ENCODE measurements at regions not wholly inside any gene's neighbourhood (a gene's known extent, or its start where the extent isn't known, plus 50 kb on each side); places are given as distances from the start of the nearest gene placed in this dataset.

DNA sequence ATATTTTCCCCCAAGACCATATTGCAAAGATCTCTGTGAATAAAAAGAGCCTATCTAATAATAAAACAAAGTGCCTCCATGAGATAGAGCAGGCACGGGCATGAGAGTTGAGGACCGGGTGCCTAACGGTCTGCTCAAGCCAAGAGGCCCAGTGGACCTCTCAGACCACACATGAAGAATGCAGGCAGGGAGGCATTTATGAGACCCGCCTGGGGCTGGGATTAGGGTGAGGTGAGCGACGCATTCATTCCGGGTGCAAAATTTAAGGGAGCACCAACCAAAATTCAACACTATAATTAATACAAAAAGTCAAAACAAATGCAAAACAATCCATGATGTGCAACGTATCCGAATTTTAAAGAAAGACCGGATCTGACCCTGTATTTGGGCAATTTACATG, 108.5 kb downstream of the MAF start:
- TF ChIP-seq, protein P1, sequence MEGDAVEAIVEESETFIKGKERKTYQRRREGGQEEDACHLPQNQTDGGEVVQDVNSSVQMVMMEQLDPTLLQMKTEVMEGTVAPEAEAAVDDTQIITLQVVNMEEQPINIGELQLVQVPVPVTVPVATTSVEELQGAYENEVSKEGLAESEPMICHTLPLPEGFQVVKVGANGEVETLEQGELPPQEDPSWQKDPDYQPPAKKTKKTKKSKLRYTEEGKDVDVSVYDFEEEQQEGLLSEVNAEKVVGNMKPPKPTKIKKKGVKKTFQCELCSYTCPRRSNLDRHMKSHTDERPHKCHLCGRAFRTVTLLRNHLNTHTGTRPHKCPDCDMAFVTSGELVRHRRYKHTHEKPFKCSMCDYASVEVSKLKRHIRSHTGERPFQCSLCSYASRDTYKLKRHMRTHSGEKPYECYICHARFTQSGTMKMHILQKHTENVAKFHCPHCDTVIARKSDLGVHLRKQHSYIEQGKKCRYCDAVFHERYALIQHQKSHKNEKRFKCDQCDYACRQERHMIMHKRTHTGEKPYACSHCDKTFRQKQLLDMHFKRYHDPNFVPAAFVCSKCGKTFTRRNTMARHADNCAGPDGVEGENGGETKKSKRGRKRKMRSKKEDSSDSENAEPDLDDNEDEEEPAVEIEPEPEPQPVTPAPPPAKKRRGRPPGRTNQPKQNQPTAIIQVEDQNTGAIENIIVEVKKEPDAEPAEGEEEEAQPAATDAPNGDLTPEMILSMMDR (IDR thresholded peaks at IDR 0.05; ENCODE audit: control extremely low read depth, extremely low read depth), result no peak
- Histone ChIP-seq H3K27me3 (ENCODE audit: control insufficient read depth in 3 of 3, insufficient read depth in 3 of 3, low read length in 2 of 3) (no peaks in the 10 kb centered on the region), H3K36me3 (ENCODE audit: control insufficient read depth in 4 of 4, insufficient read depth in 4 of 4, low read length in 4 of 4) (no peaks in the 10 kb centered on the region), H3K4me1 (ENCODE audit: control insufficient read depth in 5 of 5, insufficient read depth in 5 of 5, low read length in 5 of 5) (no peaks in the 10 kb centered on the region), H3K4me3 (no peak overlapping the region), H3K9me3 (ENCODE audit: control insufficient read depth in 4 of 4, insufficient read depth in 3 of 4, low read length in 3 of 4) (peaks cover 0 to 3% (median under 1%) of the 10 kb centered on the region in 4 donors), H3K9ac (ENCODE audit: insufficient read depth in 1 of 2, low read length in 2 of 2) (no peak overlapping the region), H3K27ac (ENCODE audit: low read depth in 1 of 2, low read length in 1 of 2) (no peak overlapping the region)
- 84 to 85% methylated on average over 10 of the region's 10 CpGs for WGBS, 2 donors
- no peak for DNase-seq
- no peak for ATAC-seq (ENCODE audit: insufficient read depth, low FRiP score)

DNA sequence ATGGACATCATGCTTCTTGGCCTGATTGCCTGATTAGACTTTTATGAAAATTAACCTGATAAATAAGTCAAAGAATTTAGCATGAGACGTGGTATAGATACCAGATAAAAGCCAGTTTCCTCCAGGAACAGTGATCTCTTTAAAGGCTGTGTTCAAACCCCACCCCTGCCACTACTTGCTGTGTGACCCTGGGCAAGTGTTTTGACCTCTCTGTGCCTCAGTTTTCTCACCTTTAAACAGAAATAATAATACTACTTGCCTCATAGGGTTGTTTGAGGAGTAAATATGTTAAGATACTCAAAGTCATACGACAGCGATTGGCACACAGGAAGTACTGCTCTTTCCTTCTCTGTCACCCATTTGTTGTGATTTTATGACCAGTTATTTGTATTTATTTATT, 115.5 kb downstream of the MAF start:
- 78 to 81% methylated on average over 3 of the region's 3 CpGs for WGBS, 2 donors
- Histone ChIP-seq H3K9ac (ENCODE audit: insufficient read depth in 1 of 2, low read length in 2 of 2) (no peak overlapping the region), H3K27ac (ENCODE audit: low read depth in 1 of 2, low read length in 1 of 2) (no peak overlapping the region), H3K27me3 (ENCODE audit: control insufficient read depth in 3 of 3, insufficient read depth in 3 of 3, low read length in 2 of 3) (no peaks in the 10 kb centered on the region), H3K9me3 (ENCODE audit: control insufficient read depth in 4 of 4, insufficient read depth in 3 of 4, low read length in 3 of 4) (no peaks in the 10 kb centered on the region), H3K36me3 (ENCODE audit: control insufficient read depth in 4 of 4, insufficient read depth in 4 of 4, low read length in 4 of 4) (no peaks in the 10 kb centered on the region), H3K4me1 (ENCODE audit: control insufficient read depth in 5 of 5, insufficient read depth in 5 of 5, low read length in 5 of 5) (peaks cover 0 to 4% (median 0%) of the 10 kb centered on the region in 5 donors), H3K4me3 (no peak overlapping the region)
- no peak for DNase-seq
- TF ChIP-seq, protein P1 (IDR thresholded peaks at IDR 0.05; ENCODE audit: control extremely low read depth, extremely low read depth), result no peak
- ATAC-seq (ENCODE audit: insufficient read depth, low FRiP score), result no peak

DNA sequence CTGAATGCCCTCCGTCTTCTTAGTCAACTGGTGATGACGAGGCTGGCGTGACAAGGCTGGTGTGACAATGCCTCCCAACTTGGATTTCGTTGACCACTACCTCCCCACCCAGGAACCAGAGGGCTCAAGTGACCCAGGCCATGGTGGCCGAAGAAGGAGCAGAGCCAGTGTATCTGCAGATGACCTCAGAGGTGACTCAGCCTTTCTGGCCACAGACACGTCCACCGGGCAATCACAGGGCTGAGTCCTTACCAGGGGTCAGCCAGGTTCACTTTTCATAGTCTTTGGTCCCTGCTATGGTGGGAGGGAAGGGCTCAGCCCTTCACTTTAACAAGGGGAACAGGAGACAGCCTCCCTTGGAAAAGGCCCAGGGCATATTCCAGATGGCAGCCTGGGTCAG, 116.3 kb downstream of the MAF start:
- TF ChIP-seq, protein P1 (IDR thresholded peaks at IDR 0.05; ENCODE audit: control extremely low read depth, extremely low read depth), result no peak
- 88 to 92% methylated on average over 7 of the region's 7 CpGs for WGBS, 2 donors
- DNase-seq (no peak), ATAC-seq (ENCODE audit: insufficient read depth, low FRiP score) (no peak)
- H3K9me3 ChIP-seq (ENCODE audit: control insufficient read depth in 4 of 4, insufficient read depth in 3 of 4, low read length in 3 of 4), result no peaks in the 10 kb centered on the region
- peaks cover 0 to 4% (median 0%) of the 10 kb centered on the region in 5 donors for H3K4me1 ChIP-seq (ENCODE audit: control insufficient read depth in 5 of 5, insufficient read depth in 5 of 5, low read length in 5 of 5)
- H3K36me3 ChIP-seq (ENCODE audit: control insufficient read depth in 4 of 4, insufficient read depth in 4 of 4, low read length in 4 of 4), result no peaks in the 10 kb centered on the region
- no peaks in the 10 kb centered on the region for H3K27me3 ChIP-seq (ENCODE audit: control insufficient read depth in 3 of 3, insufficient read depth in 3 of 3, low read length in 2 of 3)
- H3K27ac ChIP-seq (ENCODE audit: low read depth in 1 of 2, low read length in 1 of 2), result no peak overlapping the region
- H3K4me3 ChIP-seq, result no peak overlapping the region
- H3K9ac ChIP-seq (ENCODE audit: insufficient read depth in 1 of 2, low read length in 2 of 2), result no peak overlapping the region

DNA sequence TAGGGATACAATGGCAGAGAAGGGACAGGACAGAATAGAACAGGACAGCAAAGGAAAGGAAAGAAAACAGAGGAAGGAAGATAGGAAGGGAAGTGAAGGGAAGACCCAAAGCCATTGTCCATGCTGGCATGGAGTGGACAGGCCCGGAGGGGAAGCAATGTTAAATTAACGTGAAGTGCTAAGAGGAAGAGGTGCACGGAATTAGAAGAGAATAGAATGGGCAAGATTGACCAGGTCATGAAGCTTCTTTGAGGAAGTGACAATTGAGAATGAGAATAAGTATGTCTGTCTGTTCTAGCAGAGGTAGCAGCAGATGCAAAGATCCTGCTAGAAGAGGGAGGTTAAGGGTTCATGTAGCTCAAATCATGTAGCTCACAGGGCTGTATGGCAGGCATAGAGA, 117.2 kb downstream of the MAF start:
- DNase-seq (no peak), ATAC-seq (ENCODE audit: insufficient read depth, low FRiP score) (no peak)
- H3K27me3 ChIP-seq (ENCODE audit: control insufficient read depth in 3 of 3, insufficient read depth in 3 of 3, low read length in 2 of 3), result no peaks in the 10 kb centered on the region
- H3K36me3 ChIP-seq (ENCODE audit: control insufficient read depth in 4 of 4, insufficient read depth in 4 of 4, low read length in 4 of 4), result no peaks in the 10 kb centered on the region
- no peak overlapping the region for H3K9ac ChIP-seq (ENCODE audit: insufficient read depth in 1 of 2, low read length in 2 of 2)
- 57 to 75% methylated on average over 3 of the region's 3 CpGs for WGBS, 2 donors
- TF ChIP-seq, protein P1 (IDR thresholded peaks at IDR 0.05; ENCODE audit: control extremely low read depth, extremely low read depth), result no peak
- H3K27ac ChIP-seq (ENCODE audit: low read depth in 1 of 2, low read length in 1 of 2), result no peak overlapping the region
- no peak overlapping the region for H3K4me3 ChIP-seq
- H3K9me3 ChIP-seq (ENCODE audit: control insufficient read depth in 4 of 4, insufficient read depth in 3 of 4, low read length in 3 of 4), result no peaks in the 10 kb centered on the region
- peaks cover 0 to 4% (median 0%) of the 10 kb centered on the region in 5 donors for H3K4me1 ChIP-seq (ENCODE audit: control insufficient read depth in 5 of 5, insufficient read depth in 5 of 5, low read length in 5 of 5)

All from lung (tissue), 11 donors.